Large intestine (tissue), 3 donors: ENCODE measurements at regions not wholly inside any gene's neighbourhood (a gene's known extent, or its start where the extent isn't known, plus 50 kb on each side); places are given as distances from the start of the nearest gene placed in this dataset.
"Not testable (repeated sequence)": the region's sequence is repeated elsewhere in the genome, so short reads cannot be mapped to it uniquely, and the experiment has no call there.

ENCODE experiments used
- DNase-seq, 2 donors: peaks; one replicate each; pipeline versions ENCODE4 v3.0.0 to v3.0.0-alpha.2; 2013
- H3K27ac ChIP-seq: one replicate; pipeline ENCODE4 v1.5.1; 2013; ENCODE audit warnings: low read length
- H3K27me3 ChIP-seq: 2 replicates; pipeline ENCODE4 v1.6.1; 2013; ENCODE audit warnings: low read length; ENCODE audit not compliant: control insufficient read depth, insufficient read depth
- H3K36me3 ChIP-seq: 2 replicates; pipeline ENCODE4 v1.6.1; 2013; ENCODE audit warnings: low read length; ENCODE audit not compliant: control insufficient read depth, insufficient read depth
- H3K4me1 ChIP-seq: one replicate; pipeline ENCODE4 v1.6.1; 2013; ENCODE audit warnings: low read length; ENCODE audit not compliant: control insufficient read depth, insufficient read depth
- H3K4me3 ChIP-seq: one replicate; pipeline ENCODE4 v1.5.1; 2013; ENCODE audit warnings: low read length
- H3K9me3 ChIP-seq: one replicate; pipeline ENCODE4 v1.6.1; 2013; ENCODE audit warnings: mild to moderate bottlenecking, low read depth, low read length, moderate library complexity; ENCODE audit not compliant: control insufficient read depth
- WGBS: methylation state at CpG from one replicate; pipeline ENCODE4 v1.1.5; 2013; ENCODE audit warnings: low lambda C conversion rate; ENCODE audit not compliant: insufficient coverage; 5-methylcytosine and 5-hydroxymethylcytosine counted together

DNA sequence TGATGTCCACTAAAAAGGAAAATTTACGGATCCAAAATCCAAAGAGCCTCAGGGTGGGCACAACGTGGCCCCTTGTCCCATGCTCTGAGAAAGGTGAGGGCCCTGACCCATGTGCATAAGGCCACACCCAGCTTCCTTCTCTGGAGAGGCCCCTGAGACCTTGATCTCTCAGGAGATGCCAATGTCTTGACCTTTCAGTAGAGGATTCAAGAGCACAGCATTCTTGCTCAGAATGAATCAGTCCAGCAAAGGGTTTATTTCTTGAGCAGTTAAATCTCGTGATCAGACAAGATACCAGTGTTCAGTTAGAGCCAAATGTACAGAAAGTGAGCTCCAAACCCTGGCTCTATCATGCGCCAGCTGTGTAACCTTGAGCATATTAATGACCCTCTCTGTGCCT lies 115.9 kb upstream of the DAPK1 start:
- H3K36me3 ChIP-seq, result no peaks in the 10 kb centered on the region
- no peak for DNase-seq
- H3K27ac ChIP-seq, result peak overlapping the region; percentile 13
- 80% methylated on average over 1 of the region's 4 CpGs for WGBS
- H3K4me1 ChIP-seq, result peaks cover 11% of the 10 kb centered on the region
- no peaks in the 10 kb centered on the region for H3K9me3 ChIP-seq
- no peak overlapping the region for H3K4me3 ChIP-seq
- no peaks in the 10 kb centered on the region for H3K27me3 ChIP-seq

DNA sequence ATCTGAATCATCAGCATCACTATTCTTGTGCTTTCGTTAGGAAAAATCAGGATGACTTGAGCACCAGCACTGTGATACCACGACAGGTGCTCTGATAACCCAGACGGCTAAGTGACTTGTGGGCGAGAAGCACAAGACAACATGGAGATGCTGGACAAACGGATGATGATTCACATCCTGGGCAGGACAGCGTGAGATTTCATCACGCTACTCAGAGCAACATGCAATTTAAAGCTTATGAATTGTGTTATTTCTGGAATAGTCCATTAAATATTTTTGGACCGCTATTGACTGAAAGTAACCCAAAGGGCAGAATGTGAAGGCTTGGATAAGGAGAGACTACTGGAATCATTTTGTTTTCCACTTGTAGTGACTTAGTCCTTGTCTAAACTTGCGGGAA lies 114.8 kb upstream of the DAPK1 start:
- no peaks in the 10 kb centered on the region for H3K27me3 ChIP-seq
- DNase-seq, result no peak
- no peaks in the 10 kb centered on the region for H3K36me3 ChIP-seq
- no CpG with 5 or more reads among the region's 9 CpGs for WGBS
- no peak overlapping the region for H3K27ac ChIP-seq
- H3K4me1 ChIP-seq, result peaks cover 11% of the 10 kb centered on the region
- H3K4me3 ChIP-seq, result no peak overlapping the region
- no peaks in the 10 kb centered on the region for H3K9me3 ChIP-seq

DNA sequence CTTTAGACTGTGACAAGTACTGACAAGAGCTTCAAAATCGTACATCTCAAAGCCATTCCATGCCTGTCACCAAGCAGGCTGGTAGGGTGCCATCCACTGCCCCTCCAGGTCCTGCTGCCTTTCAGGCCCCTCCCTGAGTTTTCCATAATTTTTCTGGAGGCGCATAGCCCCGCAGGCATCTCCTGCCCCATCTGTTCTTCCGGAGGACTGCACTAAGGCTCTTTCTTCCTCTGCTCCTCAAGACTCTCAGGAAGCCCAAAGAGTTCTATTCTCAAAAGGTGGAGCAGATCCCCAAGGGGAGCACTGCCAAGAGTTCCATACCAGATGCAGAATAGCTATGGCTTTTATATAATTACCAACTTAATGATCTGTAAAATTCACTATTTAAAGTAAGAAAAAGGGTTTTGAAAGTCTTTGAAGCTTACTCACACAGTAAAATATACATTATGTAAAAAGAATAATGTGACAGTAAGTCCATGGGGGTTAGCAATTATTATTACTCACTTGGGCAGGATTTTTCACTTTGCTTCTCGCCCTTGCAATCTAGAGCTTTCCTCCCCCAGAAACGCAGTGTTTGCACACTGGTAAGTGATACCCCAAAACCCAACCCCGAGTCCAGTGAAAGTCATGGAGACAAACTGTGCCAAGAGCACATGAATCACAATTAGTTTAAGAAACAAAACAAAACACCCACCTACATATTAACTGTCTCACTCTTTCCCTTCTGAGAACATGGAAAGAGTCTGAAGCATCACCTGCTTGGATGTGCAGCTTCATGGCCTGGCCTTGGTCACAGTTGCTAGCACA lies 114.1 kb upstream of the DAPK1 start:
- H3K36me3 ChIP-seq, result no peaks in the 10 kb centered on the region
- H3K4me3 ChIP-seq, result no peak overlapping the region
- H3K4me1 ChIP-seq, result peaks cover 11% of the 10 kb centered on the region
- DNase-seq, result no peak
- no peaks in the 10 kb centered on the region for H3K9me3 ChIP-seq
- no peak overlapping the region for H3K27ac ChIP-seq
- 100% methylated on average over 2 of the region's 7 CpGs for WGBS
- no peaks in the 10 kb centered on the region for H3K27me3 ChIP-seq

DNA sequence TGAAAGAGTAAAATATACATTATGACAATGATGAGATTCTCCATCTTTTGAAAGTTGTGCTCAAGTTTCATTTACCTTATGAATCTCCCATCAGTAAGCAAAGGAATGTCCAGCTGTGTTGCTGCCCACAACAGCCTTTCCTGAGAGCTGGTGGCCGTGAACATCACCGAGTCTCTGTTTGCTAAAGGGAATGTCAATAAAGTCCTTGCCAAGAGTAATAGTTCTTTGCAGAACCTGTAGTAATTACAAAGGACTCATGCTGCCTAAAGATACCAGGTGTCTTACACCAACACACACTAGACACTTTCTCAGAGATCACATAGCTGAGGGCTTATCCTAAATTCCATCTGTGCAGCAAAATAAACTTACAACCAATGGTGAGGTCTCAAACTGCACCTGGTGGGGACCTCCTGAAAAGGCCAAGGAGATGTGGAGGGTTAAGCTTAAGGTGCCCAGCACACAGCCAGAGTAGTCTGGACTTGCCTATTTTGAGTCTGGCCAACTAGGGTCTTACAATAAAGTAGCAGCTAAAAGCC lies 111.1 kb upstream of the DAPK1 start:
- WGBS, result no CpG with 5 or more reads among the region's 2 CpGs
- H3K27ac ChIP-seq, result no peak overlapping the region
- H3K36me3 ChIP-seq, result no peaks in the 10 kb centered on the region
- no peaks in the 10 kb centered on the region for H3K9me3 ChIP-seq
- no peak for DNase-seq
- H3K4me3 ChIP-seq, result no peak overlapping the region
- peaks cover 7% of the 10 kb centered on the region for H3K4me1 ChIP-seq
- no peaks in the 10 kb centered on the region for H3K27me3 ChIP-seq

DNA sequence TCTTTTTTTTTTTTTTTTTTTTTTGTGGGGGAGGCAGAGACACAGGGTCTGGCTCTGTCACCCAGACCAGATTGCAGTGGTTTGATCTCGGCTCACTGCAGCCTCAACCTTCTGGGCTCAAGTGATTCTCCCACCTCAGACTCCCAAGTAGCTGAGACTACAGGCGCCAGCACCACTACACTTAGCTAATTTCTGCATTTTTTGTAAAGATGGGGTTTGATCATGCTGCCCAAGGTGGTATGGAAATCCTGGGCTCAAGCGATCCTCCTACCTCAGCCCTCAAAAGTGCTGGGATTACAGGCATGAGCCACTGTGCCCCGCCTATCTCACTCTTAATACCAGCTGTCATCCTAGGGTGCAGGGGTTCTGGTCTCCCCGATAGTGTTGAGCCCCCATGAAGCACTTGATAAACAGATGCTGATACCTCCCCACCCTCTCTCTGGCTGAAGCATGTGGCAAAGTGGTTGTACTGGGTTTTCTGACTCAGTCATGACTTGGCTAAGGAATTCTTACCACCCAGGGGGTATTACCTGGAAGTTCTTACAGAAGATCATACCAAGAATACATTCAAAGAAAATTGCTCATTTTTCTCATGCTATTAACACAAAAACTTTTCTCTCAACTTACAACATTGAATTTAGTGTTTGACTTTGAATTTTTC lies 110.2 kb upstream of the DAPK1 start:
- Histone ChIP-seq H3K27ac (no peak overlapping the region), H3K27me3 (no peaks in the 10 kb centered on the region), H3K4me3 (no peak overlapping the region), H3K9me3 (no peaks in the 10 kb centered on the region), H3K4me1 (no peaks in the 10 kb centered on the region), H3K36me3 (no peaks in the 10 kb centered on the region)
- WGBS, result no CpG with 5 or more reads among the region's 5 CpGs
- DNase-seq, result no peak

DNA sequence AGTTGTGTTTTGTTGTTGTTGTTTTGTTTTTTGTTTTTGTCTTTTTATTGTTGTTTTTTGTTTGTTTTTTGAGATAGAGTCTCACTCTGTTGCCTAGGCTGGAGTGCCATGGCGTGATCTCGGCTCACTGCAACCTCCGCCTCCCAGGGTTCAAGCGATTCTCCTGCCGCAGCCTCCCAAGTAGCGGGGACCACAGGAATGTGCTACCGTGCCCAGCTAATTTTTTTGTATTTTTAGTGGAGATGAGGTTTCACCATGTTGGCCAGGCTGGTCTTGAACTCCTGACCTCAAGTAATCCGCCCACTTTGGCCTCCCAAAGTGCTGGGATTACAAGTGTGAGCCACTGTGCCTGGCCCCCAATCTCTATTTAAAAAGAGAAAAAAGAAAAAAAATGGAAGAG lies 109.0 kb upstream of the DAPK1 start:
- not testable (repeated sequence) for H3K9me3 ChIP-seq, DNase-seq, H3K4me3 ChIP-seq, H3K27me3 ChIP-seq, H3K4me1 ChIP-seq, H3K36me3 ChIP-seq, H3K27ac ChIP-seq
- no CpG with 5 or more reads among the region's 8 CpGs for WGBS

DNA sequence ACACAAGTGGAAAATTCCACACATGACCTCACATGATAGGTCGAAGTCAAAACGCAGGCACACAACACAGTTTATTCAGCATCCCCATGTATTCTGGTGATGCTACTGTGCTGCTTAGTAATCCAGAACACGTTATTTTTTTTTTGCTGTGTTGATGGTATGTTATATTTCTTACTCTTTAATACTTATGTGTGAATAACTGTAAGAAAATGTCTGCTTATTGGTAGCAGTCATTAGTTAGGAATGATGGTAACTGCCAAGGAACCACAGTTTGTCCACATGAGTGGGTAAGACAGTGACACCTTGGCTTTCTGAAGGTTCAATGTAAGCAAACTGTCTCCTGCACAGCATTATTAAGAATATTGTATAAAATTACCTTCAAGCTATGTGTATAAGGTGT lies 107.7 kb upstream of the DAPK1 start:
- DNase-seq, result no peak
- Histone ChIP-seq H3K4me1 (no peaks in the 10 kb centered on the region), H3K27me3 (no peaks in the 10 kb centered on the region), H3K9me3 (no peaks in the 10 kb centered on the region), H3K36me3 (no peaks in the 10 kb centered on the region), H3K27ac (no peak overlapping the region), H3K4me3 (no peak overlapping the region)
- 100% methylated on average over 1 of the region's 3 CpGs for WGBS

DNA sequence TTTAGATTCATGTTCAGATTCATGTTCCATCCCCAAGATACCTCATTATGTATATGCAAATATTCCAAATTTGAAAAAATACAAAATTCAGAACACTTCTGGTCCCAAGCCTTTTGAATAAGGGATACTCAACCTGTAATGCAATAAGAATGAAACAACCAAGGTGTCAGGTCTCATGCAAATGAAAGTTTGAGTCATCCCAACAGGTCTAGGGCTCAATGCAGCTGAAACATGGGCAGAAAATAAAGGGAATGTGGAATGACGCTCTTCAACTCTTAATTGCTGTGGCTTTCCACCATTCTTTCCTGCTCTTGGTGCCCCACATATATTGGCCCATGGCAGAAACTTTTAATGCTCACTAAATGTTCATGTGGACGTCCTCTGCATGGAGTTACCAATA lies 107.3 kb upstream of the DAPK1 start:
- Histone ChIP-seq H3K4me1 (no peaks in the 10 kb centered on the region), H3K36me3 (no peaks in the 10 kb centered on the region), H3K4me3 (no peak overlapping the region), H3K27me3 (no peaks in the 10 kb centered on the region), H3K27ac (no peak overlapping the region), H3K9me3 (no peaks in the 10 kb centered on the region)
- DNase-seq, result no peak
- WGBS, result no CpG with 5 or more reads among the region's 2 CpGs

DNA sequence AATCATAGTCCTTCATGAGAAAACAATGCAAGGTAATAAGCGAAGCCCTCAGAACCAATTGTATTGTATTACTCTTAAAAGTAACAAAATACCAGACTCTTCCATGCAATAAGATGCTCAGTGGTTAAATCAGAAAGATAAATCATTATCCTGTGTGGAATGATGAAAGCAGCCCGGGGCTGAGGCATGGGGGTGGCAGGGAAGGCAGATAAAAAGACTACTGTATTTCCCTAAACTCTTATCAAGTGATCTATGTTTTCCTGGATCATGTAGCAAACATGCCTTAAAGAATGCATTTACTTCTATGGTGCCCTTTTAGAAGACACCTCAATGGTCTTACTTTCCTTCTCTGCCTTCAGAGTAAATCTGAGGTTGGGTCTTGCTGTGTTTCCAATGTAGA lies 105.6 kb upstream of the DAPK1 start:
- Histone ChIP-seq H3K4me3 (no peak overlapping the region), H3K27me3 (no peaks in the 10 kb centered on the region), H3K36me3 (no peaks in the 10 kb centered on the region), H3K4me1 (peaks cover 8% of the 10 kb centered on the region), H3K9me3 (no peaks in the 10 kb centered on the region), H3K27ac (no peak overlapping the region)
- DNase-seq, result no peak
- WGBS, result no CpG with 5 or more reads among the region's 2 CpGs

DNA sequence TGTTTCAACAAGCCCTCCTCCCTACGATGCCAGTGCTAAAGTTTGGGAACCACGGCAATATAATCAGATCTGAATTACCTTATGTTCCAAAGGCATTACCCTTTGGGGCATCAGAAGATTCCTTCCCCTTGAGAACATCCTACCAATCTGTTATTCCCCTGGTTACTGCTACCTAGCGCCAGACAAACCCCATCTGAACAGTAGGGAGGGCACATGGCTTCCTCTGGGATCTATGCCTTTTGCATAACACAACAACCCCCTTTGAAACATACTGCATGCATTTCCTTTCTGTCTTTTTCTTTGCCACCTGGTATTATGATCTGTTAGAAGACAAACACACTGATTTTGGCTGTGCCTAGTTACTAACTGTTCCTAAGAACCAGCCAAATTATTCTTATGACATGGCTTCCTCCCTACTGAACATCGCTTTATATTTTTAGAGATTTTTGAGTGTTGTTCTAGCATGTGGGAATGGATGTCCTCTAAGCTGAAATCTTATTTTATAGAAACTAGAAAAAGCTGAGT lies 103.9 kb upstream of the DAPK1 start:
- no peaks in the 10 kb centered on the region for H3K9me3 ChIP-seq
- WGBS, result 100% methylated on average over 1 of the region's 4 CpGs
- no peak for DNase-seq
- no peaks in the 10 kb centered on the region for H3K27me3 ChIP-seq
- H3K4me3 ChIP-seq, result no peak overlapping the region
- no peak overlapping the region for H3K27ac ChIP-seq
- no peaks in the 10 kb centered on the region for H3K36me3 ChIP-seq
- H3K4me1 ChIP-seq, result peaks cover 8% of the 10 kb centered on the region
